NCI-H1105 (cell line): ENCODE measurements at regions not wholly inside any gene's neighbourhood (a gene's known extent, or its start where the extent isn't known, plus 50 kb on each side); places are given as distances from the start of the nearest gene placed in this dataset.
"Not testable (repeated sequence)": the region's sequence is repeated elsewhere in the genome, so short reads cannot be mapped to it uniquely, and the experiment has no call there.

Experiments used
- DNase-seq: peaks from one replicate; lab custom pipeline; 2025; lab: John Stamatoyannopoulos, UW

GRCh38 chr20:17891131-17891530 lies 77.5 kb downstream of the SNX5 start:
- DNase-seq = not testable (repeated sequence)

GRCh38 chr20:17890330-17890729 lies 78.3 kb downstream of the SNX5 start:
- DNase-seq = no peak

GRCh38 chr20:17889226-17889625 lies 79.4 kb downstream of the SNX5 start:
- DNase-seq = no peak

GRCh38 chr20:17888044-17888443 lies 80.5 kb downstream of the SNX5 start:
- no peak for DNase-seq

GRCh38 chr20:17887331-17888030 lies 81.1 kb downstream of the SNX5 start:
- DNase-seq = no peak

GRCh38 chr20:17885544-17885943 lies 83.0 kb downstream of the SNX5 start:
- DNase-seq = no peak

GRCh38 chr20:17885076-17885475 lies 83.5 kb downstream of the SNX5 start:
- DNase-seq = no peak

GRCh38 chr20:17884307-17885003 lies 84.1 kb downstream of the SNX5 start:
- DNase-seq = no peak

- no peak for DNase-seq
Measured at GRCh38 chr20:17883592-17884306, 84.8 kb downstream of the SNX5 start.

- DNase-seq = no peak
Measured at GRCh38 chr20:17882834-17883591, 85.6 kb downstream of the SNX5 start.

- no peak for DNase-seq
Measured at GRCh38 chr20:17882065-17882833, 86.3 kb downstream of the SNX5 start.

- no peak for DNase-seq
Measured at GRCh38 chr20:17881741-17882064, 86.9 kb downstream of the SNX5 start.

GRCh38 chr20:17878912-17879602 lies 89.5 kb downstream of the SNX5 start:
- no peak for DNase-seq

- no peak for DNase-seq
Measured at GRCh38 chr20:17878069-17878911, 90.3 kb downstream of the SNX5 start.

GRCh38 chr20:17875981-17876385 lies 92.6 kb downstream of the SNX5 start:
- DNase-seq = no peak

- no peak for DNase-seq
Measured at GRCh38 chr20:17875106-17875980, 93.3 kb downstream of the SNX5 start.

GRCh38 chr20:17874271-17875105 lies 94.1 kb downstream of the SNX5 start:
- no peak for DNase-seq
